Thyroid gland (tissue), 4 donors: ENCODE measurements at regions not wholly inside any gene's neighbourhood (a gene's known extent, or its start where the extent isn't known, plus 50 kb on each side); places are given as distances from the start of the nearest gene placed in this dataset.

Source experiments
- CTCF ChIP-seq, 6 experiments: fragments of 200-600 bp in 3 of 6; fragments of 450-650 bp in 3 of 6; sonication (generic) in 3 of 6; IDR thresholded peaks; one replicate each; pipeline ENCODE4 v1.5.1; 2016 to 2019; ENCODE audit warnings: antibody characterized with exemption in 6 of 6, mild to moderate bottlenecking in 2 of 6, inconsistent platforms in 1 of 6, moderate library complexity in 1 of 6
- POLR2A ChIP-seq, 2 donors: fragments of 450-650 bp; IDR thresholded peaks; one replicate each; pipeline ENCODE4 v1.6.1; 2017; ENCODE audit warnings: antibody characterized with exemption in 2 of 2, mild to moderate bottlenecking in 2 of 2, moderate library complexity in 1 of 2

- TF ChIP-seq CTCF (IDR thresholded peaks at IDR 0.05) = no peak
- no peak for TF ChIP-seq POLR2A (IDR thresholded peaks at IDR 0.05)
These were observed 1212.6 kb upstream of the NXPH2 start for GRCh38 chr2:139992711-139993345.
